ENCODE measurements at regions not wholly inside any gene's neighbourhood (a gene's known extent, or its start where the extent isn't known, plus 50 kb on each side); places are given as distances from the start of the nearest gene placed in this dataset.
"Not testable (repeated sequence)": the region's sequence is repeated elsewhere in the genome, so short reads cannot be mapped to it uniquely, and the experiment has no call there.

DNA sequence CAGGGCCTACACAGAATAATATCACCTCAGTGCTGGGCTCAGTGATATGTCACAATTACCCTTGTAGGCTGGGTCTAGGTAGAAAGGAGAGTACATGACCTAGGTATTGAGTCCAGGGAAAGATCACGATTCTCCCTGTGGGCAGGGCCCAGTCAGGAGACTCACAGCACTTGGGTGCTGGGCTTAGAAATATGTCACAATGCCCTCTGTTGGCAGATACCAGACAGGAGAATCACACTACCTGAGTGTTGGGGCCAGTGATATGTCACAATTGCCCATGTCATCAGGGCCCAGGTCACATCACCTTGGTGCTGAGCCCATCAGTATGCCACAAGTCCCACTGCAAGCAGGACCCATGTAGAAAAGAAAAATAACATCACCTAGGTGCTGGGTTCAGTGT is 2105.5 kb downstream of the TP53TG3F start:
- no peak for DNase-seq (ENCODE audit: low read depth in 4 of 4, low spot score in 1 of 4)

DNA sequence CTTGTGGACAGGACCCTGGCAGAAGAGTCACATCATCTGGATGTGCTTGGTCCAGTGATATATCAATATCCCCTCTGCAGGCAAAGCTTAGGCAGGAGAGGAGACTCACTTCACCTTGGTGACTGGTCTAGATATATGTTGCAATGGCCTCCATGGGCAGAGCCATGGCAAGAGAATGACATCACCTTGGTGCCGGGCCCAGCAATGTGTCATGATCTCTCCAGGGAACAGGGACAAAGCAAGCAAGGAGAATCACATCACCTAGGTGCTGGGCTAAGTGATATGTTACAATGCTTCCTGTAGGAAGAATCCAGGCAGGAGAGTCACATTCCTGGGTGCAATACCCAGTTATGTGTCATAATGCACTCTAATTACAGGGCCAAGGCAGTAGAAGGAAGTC is 2106.2 kb downstream of the TP53TG3F start:
- DNase-seq (ENCODE audit: low read depth in 4 of 4, low spot score in 1 of 4), result no peak

DNA sequence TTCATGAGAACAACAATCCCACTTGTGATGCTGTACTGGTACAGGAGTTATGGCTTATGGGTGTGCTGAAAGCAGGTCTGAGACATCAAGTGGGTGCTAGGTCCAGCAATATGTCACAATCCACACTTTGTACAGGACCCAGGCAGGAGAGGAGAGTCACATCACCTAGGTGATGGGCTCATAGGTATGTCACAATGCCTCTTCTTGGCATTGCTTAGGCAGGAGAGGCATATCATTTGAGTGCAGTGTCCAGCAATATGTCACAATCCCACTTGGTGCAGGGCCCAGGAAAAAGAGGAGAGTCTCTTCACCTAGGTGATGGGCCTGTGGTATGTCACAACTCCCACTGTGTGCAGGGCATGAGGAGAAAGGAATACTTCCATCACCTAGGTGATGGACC is 2110.0 kb downstream of the TP53TG3F start:
- DNase-seq (ENCODE audit: low read depth in 4 of 4, low spot score in 1 of 4), result no peak

DNA sequence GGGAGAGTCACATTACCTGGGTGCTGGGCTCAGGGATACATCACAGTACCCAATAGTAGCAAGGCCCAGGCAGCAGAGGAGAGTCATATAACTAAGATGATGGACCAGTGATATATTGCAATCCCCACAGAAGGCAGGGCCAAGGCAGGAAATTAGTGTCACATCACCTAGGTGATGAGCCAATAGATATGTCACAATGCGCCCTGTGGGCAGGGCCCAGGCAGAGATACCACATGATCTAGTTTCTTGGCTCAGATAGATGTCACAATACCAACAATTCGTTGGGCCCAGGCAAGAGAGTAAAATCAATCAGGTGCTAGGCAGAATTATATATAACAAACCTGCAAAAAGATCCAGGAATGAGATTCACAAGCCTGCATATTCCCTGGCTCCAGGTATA is 2111.5 kb downstream of the TP53TG3F start:
- no peak for DNase-seq (ENCODE audit: low read depth in 4 of 4, low spot score in 1 of 4)

DNA sequence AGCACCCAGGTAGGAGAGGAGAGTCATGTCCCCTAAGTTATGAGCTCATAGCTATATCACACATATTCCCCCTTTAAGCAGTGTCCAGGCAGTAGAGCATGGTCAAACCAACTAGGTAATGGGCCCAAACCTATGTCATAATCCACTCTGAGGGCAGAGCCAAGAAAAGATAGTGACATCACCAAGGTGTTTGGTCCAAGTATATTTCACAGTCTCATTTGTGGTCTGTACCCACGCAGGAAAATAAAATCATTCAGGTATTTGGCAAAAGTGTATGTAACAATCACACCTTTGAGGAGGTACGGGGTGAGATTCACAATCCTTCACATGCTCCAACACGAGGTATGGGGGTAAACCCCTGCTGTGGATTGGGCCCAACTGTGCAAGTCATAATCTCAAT is 2112.8 kb downstream of the TP53TG3F start:
- DNase-seq (ENCODE audit: low read depth in 4 of 4, low spot score in 1 of 4), result no peak

GRCh38 chr16:35573407-35573806 is 2114.0 kb downstream of the TP53TG3F start:
- DNase-seq (ENCODE audit: low read depth in 4 of 4, low spot score in 1 of 4), result no peak

DNA sequence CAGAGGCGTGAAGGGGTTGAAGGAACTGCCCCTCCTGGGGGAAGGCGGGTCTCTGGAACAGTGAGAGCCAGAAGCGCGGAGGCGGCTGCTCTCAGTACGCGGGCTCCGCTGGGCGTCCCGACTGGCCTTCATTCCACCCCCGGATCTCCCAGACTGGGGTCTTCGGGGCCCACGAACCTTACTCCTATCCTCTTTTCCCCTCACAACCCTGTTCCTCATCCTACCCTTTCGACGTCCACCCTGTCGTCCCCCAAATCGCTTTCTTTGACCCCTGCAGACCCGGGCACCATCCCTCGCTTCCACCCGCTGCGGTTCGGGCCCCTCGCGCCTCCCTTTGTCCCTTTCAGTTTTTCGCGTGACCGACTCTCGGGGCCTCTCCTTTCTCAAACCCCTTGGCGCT is 2114.6 kb downstream of the TP53TG3F start:
- no peak for DNase-seq (ENCODE audit: low read depth in 4 of 4, low spot score in 1 of 4)

DNA sequence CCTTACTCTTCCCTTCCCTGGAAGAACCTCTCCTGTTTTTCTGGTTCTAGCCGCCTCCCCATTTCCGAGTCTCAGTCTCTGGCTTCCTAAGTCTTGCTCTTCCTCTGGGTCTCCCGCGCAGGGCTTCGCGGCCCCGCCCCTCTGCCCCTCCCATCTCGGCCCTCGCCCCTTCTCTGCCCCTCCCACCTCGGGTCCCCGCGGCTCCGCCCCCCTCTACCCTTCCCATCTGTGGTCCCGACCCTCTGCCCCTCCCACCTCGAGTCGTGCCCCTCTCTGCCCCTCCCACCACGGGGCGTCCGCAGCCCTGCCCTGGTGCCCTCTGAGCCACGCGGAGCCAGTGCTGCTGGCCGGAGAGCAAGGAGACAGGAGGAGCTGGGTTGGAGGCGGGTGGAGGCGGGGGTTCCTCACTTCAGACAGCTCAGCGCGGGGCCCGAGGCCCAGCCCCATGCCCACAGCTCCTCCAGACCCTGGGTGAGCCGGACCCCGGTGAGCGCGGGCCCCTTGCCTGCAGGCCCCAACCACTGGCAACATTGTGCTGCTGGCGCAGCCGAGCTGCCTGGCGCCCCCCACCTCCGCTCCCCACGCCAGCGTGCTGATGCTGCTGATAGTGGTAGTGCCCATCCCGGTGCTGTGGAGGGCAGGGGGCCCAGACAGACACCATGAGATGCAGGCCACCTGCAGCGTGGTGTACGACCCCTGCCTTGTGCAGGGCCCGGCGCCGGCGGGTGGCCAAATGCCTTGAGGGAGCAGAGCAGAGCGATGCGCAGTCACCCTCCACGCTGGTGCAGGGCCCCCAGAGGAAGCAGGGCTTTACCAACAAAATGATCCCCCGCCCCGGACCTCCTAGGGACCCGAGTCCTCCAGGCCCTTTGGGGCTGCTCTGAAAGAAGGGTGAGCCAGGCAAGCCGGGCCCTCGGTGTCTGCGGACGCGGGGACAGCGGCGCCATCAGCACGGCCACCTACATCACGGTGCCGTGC is 2115.3 kb downstream of the TP53TG3F start:
- no peak for DNase-seq (ENCODE audit: low read depth in 4 of 4, low spot score in 1 of 4)

DNA sequence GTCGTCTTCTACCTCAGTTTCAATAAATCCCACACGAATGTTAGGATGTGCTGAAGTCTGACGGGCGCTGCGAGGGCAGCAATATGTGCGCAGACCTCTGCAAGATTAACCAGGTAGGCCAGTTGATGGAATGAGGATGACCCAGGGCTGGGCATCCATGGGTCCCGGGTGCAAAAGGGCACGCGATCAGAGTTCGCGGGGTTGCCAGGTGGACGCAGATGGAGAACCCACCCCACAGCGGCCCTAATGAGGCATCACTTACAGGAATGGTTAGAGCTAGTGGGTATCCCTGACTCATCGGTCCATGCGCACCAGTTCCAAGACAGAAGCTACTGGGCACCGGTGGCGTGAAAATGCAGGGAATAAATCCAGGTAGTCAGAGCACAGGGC is 2116.0 kb downstream of the TP53TG3F start:
- DNase-seq (ENCODE audit: low read depth in 4 of 4, low spot score in 1 of 4), result no peak

- DNase-seq (ENCODE audit: low read depth in 4 of 4, low spot score in 1 of 4), result no peak
Observed at GRCh38 chr16:35585411-35585810, 2126.0 kb downstream of the TP53TG3F start.

- not testable (repeated sequence) for DNase-seq (ENCODE audit: low read depth in 4 of 4, low spot score in 1 of 4)
Observed at GRCh38 chr16:35590913-35591312, 2131.5 kb downstream of the TP53TG3F start.

- DNase-seq (ENCODE audit: low read depth in 4 of 4, low spot score in 1 of 4), result no peak
Observed at GRCh38 chr16:35596467-35596866, 2137.1 kb downstream of the TP53TG3F start.

DNA sequence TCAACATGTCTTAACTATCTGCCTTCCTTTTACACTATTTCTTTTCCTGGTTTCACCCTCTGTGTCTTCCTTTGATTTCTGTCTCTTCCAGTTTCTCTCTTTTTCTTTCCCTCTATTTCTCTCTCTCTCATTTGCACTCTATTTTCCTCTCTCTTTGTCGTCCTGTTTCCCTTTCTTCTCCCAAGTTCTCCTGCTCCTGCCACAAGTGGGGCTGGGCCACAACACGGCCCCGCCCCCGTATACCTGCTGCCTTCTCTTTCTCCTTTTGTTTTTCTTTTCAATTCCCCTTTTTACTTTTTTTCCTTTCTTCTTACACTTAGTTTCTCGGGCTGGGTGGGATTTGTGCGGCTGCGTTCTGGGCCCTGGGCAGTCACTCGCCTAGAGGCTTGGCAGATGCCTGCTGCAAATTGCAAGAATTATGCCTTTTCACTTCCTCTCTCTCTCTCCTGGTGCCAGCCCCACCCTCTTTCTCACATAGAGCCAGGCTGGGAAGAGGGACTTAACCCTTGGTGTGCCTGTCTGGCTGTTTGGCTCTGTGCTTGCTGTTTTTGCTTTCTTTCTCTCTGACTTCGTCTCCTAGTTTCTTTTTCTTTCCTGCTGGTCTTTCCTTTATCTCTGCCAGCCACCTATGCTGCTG is 2139.4 kb downstream of the TP53TG3F start:
- DNase-seq (ENCODE audit: low read depth in 4 of 4, low spot score in 1 of 4), result no peak

- DNase-seq (ENCODE audit: low read depth in 4 of 4, low spot score in 1 of 4), result no peak
Observed at GRCh38 chr16:35599429-35600160, 2140.2 kb downstream of the TP53TG3F start.

- not testable (repeated sequence) for DNase-seq (ENCODE audit: low read depth in 4 of 4, low spot score in 1 of 4)
Observed at GRCh38 chr16:35600161-35600555, 2140.7 kb downstream of the TP53TG3F start.

GRCh38 chr16:35602116-35602515 is 2142.7 kb downstream of the TP53TG3F start:
- no peak for DNase-seq (ENCODE audit: low read depth in 4 of 4, low spot score in 1 of 4)

GRCh38 chr16:35603371-35603770 is 2144.0 kb downstream of the TP53TG3F start:
- not testable (repeated sequence) for DNase-seq (ENCODE audit: low read depth in 4 of 4, low spot score in 1 of 4)

DNA sequence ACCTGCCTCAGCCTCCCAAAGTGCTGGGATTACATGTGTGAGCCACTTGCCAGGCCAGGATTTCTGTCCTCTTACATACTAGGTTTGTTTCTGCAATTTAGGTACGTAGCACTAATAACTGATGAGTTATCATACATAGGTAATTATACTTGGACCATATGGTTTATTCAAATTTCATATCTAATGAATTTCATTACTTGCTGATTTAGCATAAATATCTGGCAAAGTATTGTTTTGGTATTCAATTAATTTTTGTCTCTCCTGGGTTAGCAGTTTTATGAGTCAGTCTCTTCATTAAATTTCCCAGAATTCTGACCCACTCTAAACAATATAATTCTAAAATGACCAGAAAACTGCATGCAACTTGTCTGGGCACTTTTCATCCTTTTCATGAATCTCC is 2146.5 kb downstream of the TP53TG3F start:
- no peak for DNase-seq (ENCODE audit: low read depth in 4 of 4, low spot score in 1 of 4)

DNA sequence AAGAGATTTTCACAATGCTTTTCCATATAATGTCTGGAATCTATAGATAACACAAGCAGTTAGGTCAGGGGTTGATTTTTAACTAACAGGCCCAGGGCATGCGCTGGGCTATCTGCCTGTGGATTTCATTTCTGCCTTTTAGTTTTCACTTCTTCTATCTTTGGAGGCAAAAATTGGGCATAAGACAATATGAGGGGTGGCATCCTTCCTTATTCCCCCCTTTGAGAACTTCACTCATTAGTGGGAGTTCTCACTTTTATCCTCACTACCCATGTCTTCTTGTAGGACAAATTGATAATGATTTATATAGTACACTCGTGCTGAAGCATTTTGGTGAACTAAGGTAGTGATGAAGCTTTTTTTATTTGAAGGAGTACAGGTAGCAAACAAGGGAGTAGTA is 2155.5 kb downstream of the TP53TG3F start:
- DNase-seq (ENCODE audit: low read depth in 4 of 4, low spot score in 1 of 4), result not testable (repeated sequence)

GRCh38 chr16:35619176-35619575 is 2159.8 kb downstream of the TP53TG3F start:
- not testable (repeated sequence) for DNase-seq (ENCODE audit: low read depth in 4 of 4, low spot score in 1 of 4)

DNA sequence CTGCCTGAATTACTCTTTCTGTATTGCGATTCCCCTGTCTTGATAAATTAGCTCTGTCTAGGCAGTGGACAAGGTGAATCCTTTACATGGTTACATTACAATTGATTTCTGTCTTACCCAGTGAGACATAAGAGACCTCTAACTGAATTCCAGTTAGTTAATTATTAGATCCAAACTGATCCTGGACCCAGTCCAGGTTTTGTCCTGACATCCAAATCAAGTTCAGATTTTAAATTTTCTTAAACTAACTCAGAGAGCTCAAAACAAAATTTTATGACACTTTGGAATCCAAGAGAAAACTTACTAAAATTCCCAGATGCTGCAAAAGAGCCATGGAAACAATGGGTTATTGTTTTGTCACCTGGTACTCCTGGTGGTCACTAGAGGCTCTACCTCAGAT is 2166.6 kb downstream of the TP53TG3F start:
- DNase-seq (ENCODE audit: low read depth in 4 of 4, low spot score in 1 of 4), result no peak

DNA sequence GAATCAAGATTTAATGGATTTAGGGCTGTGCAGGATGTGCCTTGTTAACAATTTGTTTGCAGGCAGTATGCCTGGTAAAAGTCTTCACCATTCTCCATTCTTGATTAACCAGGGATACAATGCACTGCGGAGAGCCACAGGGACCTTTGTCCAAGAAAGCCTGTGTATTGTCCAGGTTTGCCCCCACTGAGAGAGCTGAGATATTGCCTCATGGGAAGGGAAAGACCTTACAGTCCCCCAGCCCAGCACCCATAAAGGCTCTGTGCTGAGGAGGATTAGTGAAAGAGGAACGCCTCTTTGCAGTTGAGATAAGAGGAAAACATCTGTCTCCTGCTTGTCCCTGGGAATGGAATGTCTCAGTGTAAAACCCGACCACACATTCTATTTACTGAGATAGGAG is 2169.6 kb downstream of the TP53TG3F start:
- no peak for DNase-seq (ENCODE audit: low read depth in 4 of 4, low spot score in 1 of 4)

All from stimulated activated CD4-positive, alpha-beta T cell treated with anti-CD3 and anti-CD28 coated beads, Interleukin-1b, Interleukin-23, amount 100 ng/mL, for 24 hours (primary cell).